ENCODE measurements at regions not wholly inside any gene's neighbourhood (a gene's known extent, or its start where the extent isn't known, plus 50 kb on each side); places are given as distances from the start of the nearest gene placed in this dataset.

DNA sequence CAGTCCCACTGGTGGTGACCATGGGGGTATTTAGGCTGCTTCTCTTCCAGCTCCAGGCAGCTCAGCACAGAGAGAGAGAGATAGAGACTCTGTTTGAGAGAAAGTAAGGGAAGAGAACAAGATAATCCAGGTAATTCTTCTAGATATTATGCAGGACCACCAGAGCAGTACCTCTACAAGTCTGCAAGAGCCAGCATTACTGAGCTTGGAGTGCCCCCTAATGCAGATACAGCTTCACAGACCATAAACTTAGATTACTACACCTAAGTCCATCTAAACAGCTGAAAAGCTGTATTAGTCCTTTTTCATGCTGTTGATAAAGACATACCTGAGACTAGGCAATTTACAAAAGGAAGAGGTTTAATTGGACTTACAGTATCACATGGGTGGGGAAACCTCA is 570.3 kb downstream of the LRRIQ3 start:
- TF ChIP-seq, protein P1, sequence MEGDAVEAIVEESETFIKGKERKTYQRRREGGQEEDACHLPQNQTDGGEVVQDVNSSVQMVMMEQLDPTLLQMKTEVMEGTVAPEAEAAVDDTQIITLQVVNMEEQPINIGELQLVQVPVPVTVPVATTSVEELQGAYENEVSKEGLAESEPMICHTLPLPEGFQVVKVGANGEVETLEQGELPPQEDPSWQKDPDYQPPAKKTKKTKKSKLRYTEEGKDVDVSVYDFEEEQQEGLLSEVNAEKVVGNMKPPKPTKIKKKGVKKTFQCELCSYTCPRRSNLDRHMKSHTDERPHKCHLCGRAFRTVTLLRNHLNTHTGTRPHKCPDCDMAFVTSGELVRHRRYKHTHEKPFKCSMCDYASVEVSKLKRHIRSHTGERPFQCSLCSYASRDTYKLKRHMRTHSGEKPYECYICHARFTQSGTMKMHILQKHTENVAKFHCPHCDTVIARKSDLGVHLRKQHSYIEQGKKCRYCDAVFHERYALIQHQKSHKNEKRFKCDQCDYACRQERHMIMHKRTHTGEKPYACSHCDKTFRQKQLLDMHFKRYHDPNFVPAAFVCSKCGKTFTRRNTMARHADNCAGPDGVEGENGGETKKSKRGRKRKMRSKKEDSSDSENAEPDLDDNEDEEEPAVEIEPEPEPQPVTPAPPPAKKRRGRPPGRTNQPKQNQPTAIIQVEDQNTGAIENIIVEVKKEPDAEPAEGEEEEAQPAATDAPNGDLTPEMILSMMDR (IDR thresholded peaks at IDR 0.05; ENCODE audit: insufficient read depth, low read length, poor library complexity, severe bottlenecking) = no peak
- no peak for TF ChIP-seq EZH2phosphoT487 (conservative IDR thresholded peaks at IDR 0.05; ENCODE audit: low read length)
